Esophagus mucosa (tissue), 1 donor: ENCODE measurements at regions not wholly inside any gene's neighbourhood (a gene's known extent, or its start where the extent isn't known, plus 50 kb on each side); places are given as distances from the start of the nearest gene placed in this dataset.
A peak's percentile ranks its signal among the peaks of the same experiment; 100 is the strongest.

Source experiments
- ATAC-seq: fragments of 200-7000 bp; cut with Tn5 transposase; one replicate; pipeline ENCODE4 v1.9.1; 2020
- donor health status: DM: yes; HTN: yes; CAD: no.

DNA sequence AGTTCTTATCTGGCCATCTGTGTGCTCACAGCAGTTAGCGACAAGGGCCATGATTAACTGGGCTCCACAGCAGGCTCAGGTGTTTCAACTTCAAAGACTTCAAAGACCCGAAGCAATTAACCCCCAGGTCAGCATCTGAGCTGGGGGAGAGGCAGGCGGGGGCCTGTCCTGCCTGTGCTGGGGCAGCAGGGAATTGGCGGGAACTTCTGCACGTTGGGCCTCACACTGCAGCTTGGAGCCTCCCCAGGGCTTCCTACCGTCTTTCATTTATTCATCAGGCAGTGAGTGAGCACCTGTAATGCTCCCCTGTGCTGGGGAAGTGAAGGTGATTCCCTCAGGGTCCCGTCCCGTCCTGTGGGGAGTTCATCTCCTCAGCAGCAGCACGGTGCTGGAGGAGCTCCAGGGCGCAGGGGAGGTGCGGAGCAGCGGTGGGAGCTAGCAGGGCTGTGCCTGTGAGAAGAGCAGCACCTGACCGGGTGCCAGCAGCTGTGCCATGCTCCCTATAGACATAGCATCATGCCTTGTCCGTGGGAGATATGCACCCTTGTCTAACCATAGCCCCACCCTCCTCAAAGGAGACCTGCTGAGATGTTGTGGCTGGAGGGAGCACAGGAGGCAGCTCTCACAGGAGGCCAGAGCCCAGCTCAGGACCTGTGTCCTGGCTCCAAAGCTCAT, 51.8 kb upstream of the FRMD1 start:
- ATAC-seq = no peak

DNA sequence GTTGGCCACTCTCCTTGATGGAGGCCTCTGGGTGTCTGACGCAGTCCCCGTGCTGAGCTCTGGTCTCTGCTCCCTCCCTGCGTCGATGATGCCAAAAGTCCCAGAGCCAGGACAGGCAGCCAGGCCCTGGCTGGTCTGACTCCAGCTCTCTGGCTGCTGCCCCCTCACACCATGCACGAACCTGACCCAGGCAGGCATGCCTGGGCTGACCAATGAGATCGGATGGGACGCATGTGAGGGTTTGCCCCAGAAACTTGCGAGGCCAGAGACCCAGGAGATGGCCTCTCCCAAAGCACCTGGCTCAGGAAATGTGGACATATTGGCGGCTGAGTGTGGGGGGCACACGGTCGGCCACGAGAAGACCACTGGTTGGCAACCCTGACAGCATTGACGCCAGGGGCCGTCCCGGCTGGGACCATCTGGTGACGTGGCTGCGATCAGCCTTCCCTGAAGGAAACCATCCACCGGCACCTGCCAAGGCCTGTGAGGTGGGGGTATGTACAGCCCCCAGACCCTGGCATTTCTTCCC, 51.2 kb upstream of the FRMD1 start:
- ATAC-seq = no peak

DNA sequence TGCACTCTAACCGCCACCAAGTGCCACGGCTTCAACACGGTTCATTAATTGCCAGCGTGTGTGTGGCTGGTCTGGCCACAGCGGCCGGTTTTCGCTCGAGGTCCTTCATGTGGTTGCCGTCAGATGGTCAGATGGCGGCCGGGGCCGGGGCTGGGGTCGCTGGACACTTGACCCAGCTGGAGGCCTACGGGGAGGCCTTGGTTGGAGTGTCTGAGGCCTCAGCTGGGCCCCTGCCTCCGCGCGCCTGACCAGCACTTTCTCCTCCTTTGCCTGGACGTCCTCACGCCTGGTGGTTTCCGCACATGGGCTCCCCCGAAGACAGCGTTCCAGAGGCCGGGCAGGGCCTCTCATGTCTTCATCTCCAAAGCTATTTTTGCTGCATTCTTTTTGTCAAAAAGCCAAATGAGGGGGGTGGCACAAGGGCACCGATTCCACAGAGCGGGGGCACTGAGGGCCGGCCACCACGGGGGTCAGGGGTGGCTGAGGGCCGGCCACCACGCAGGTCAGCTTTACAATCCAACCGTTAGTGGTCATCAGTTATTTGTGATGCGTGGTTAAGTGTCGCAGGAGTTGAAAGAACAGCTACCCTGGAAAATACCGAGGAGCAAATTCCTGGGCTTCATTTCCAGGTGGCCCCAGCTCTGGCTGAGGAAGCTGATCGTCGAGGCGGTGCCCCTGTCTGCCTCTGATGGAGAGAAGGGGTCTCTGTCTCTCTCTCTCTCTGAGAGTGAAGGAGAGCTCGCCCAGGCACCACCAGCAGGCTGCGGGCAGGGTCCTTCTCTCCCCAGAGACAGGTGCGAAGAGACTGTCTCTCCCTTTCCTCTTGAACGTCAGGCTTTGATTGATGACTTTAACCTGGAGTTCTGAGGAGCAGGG, 50.5 kb upstream of the FRMD1 start:
- ATAC-seq = no peak

DNA sequence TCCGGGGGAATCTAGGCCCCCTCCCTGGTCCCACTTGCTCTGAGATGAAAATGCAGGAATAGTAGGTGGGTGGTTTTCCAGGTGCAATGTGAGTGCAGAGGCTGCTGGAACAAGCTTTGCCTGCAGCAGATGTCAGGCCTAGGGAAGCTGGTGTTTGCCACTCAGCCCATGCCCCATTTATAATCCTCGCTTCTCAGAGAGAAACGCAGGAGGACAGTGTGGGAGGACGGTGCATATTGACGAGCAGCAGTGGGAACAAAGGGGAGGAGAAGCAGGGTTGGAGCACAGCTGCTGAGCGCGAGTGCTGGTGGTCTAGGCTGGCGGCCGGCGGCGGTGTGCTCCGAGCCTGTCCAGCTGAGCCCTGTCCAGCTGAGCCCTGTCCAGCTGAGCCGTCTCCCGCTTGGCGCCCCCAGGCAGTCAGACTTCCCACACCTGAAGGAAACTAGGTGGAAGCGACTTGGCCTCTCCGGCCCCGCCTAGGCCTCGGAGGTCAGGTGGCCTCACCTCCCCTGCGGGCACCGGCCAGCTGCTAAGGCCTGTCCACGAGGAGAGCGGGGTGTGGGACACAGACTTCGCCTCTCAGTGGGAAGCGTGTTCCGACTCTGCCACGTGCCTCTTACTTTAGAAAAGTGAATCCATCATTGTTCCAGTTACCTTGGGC, 49.7 kb upstream of the FRMD1 start:
- ATAC-seq = peak; percentile 5
